ENCODE measurements at regions not wholly inside any gene's neighbourhood (a gene's known extent, or its start where the extent isn't known, plus 50 kb on each side); places are given as distances from the start of the nearest gene placed in this dataset.
"Not testable (repeated sequence)": the region's sequence is repeated elsewhere in the genome, so short reads cannot be mapped to it uniquely, and the experiment has no call there.

GRCh38 chr11:134981835-134982234, 569.8 kb upstream of the B3GAT1 start:
- Histone ChIP-seq H3K9ac (ENCODE audit: low read length) (no peak overlapping the region), H3K4me3 (ENCODE audit: low read length) (no peak overlapping the region), H2AFZ (ENCODE audit: low read depth, low read length) (no peak overlapping the region), H3K9me3 (ENCODE audit: insufficient read depth, low read length) (no peaks in the 10 kb centered on the region), H3K79me2 (ENCODE audit: low read length) (no peaks in the 10 kb centered on the region), H3K4me1 (ENCODE audit: low read length) (no peaks in the 10 kb centered on the region), H3K36me3 (replicated peaks; ENCODE audit: low read depth, low read length) (no peaks in the 10 kb centered on the region), H4K20me1 (ENCODE audit: insufficient read depth, low read length) (no peaks in the 10 kb centered on the region), H3K4me2 (ENCODE audit: low read length) (no peak overlapping the region), H3K27ac (ENCODE audit: low read length) (no peak overlapping the region), H3K27me3 (ENCODE audit: low read depth, low read length) (no peaks in the 10 kb centered on the region)
- TF ChIP-seq CTCF (IDR thresholded peaks at IDR 0.05; ENCODE audit: low read depth, low read length): no peak
- TF ChIP-seq EZH2phosphoT487 (IDR thresholded peaks at IDR 0.05; ENCODE audit: low read depth): no peak

GRCh38 chr11:134980819-134981710, 569.0 kb upstream of the B3GAT1 start:
- no peak overlapping the region for H3K9ac ChIP-seq (ENCODE audit: low read length)
- no peak overlapping the region for H3K27ac ChIP-seq (ENCODE audit: low read length)
- H3K36me3 ChIP-seq (replicated peaks; ENCODE audit: low read depth, low read length): no peaks in the 10 kb centered on the region
- H3K4me1 ChIP-seq (ENCODE audit: low read length): no peaks in the 10 kb centered on the region
- TF ChIP-seq EZH2phosphoT487 (IDR thresholded peaks at IDR 0.05; ENCODE audit: low read depth) (no peak), CTCF (IDR thresholded peaks at IDR 0.05; ENCODE audit: low read depth, low read length) (no peak)
- H3K27me3 ChIP-seq (ENCODE audit: low read depth, low read length): no peaks in the 10 kb centered on the region
- H3K79me2 ChIP-seq (ENCODE audit: low read length): no peaks in the 10 kb centered on the region
- no peak overlapping the region for H3K4me3 ChIP-seq (ENCODE audit: low read length)
- no peaks in the 10 kb centered on the region for H4K20me1 ChIP-seq (ENCODE audit: insufficient read depth, low read length)
- no peak overlapping the region for H2AFZ ChIP-seq (ENCODE audit: low read depth, low read length)
- no peak overlapping the region for H3K4me2 ChIP-seq (ENCODE audit: low read length)
- H3K9me3 ChIP-seq (ENCODE audit: insufficient read depth, low read length): no peaks in the 10 kb centered on the region

DNA sequence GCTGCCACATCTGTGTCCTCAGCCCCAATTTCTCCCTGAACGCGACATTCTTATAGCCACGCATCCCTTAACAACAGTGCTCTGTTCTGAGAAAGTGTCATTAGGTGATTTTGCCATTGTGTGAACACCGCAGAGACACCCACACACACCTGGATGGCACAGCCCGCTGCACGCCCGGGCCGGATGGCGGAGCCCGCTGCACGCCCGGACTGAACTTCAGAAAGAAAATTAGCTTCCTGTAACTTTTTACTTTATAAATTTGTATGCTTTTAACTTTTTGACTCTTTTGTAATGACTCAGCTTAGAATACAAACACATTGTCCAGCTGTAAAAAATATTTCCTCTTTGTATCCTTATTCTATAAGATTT, 567.0 kb upstream of the B3GAT1 start:
- H3K4me3 ChIP-seq (ENCODE audit: low read length); H3K4me1 ChIP-seq (ENCODE audit: low read length); H3K79me2 ChIP-seq (ENCODE audit: low read length); H3K27me3 ChIP-seq (ENCODE audit: low read depth, low read length); H3K36me3 ChIP-seq (replicated peaks; ENCODE audit: low read depth, low read length); H2AFZ ChIP-seq (ENCODE audit: low read depth, low read length); H3K9ac ChIP-seq (ENCODE audit: low read length); H3K4me2 ChIP-seq (ENCODE audit: low read length); H3K9me3 ChIP-seq (ENCODE audit: insufficient read depth, low read length); H4K20me1 ChIP-seq (ENCODE audit: insufficient read depth, low read length); H3K27ac ChIP-seq (ENCODE audit: low read length): not testable (repeated sequence)

DNA sequence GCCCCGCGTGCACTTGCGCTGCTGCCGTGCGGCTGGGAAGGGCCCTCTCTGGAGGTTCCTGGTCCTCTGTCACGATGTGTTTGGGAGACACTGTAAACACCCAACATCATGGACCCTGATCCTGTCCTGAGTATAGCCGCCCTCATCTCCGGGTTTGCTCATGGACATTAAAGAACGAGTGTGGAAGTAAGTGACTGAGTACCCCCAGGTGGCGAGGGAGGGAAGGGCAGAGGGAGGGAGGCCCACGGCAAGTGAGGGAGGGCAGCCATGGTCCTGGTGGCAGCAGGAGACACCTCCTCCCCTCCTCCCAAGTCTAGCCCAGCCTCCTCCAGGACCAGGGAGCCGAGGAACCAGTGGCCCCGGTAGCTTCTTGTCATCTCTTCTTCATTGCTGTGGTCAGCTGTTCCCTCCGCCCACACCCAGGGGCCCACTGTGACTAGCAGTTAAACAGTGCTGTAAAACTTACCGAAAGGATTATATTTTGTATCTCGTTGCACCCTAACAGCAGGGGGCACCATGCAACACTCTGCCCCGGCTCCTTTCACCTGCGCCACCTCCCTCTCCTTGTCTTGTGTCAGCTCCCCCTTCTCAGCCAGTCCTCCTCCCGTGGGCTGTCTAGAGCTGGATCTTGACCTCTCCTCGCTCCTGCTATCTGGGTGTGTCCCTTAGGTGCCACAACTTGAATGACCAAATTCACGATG, 566.5 kb upstream of the B3GAT1 start:
- no peak overlapping the region for H3K9ac ChIP-seq (ENCODE audit: low read length)
- no peak for TF ChIP-seq CTCF (IDR thresholded peaks at IDR 0.05; ENCODE audit: low read depth, low read length)
- TF ChIP-seq EZH2phosphoT487 (IDR thresholded peaks at IDR 0.05; ENCODE audit: low read depth): no peak

More for the DNA sequence above, 566.5 kb upstream of the B3GAT1 start:
- no peak overlapping the region for H3K4me3 ChIP-seq (ENCODE audit: low read length)
- no peak overlapping the region for H2AFZ ChIP-seq (ENCODE audit: low read depth, low read length)
- H3K27me3 ChIP-seq (ENCODE audit: low read depth, low read length): no peaks in the 10 kb centered on the region
- no peaks in the 10 kb centered on the region for H3K9me3 ChIP-seq (ENCODE audit: insufficient read depth, low read length)
- no peaks in the 10 kb centered on the region for H3K79me2 ChIP-seq (ENCODE audit: low read length)
- no peaks in the 10 kb centered on the region for H4K20me1 ChIP-seq (ENCODE audit: insufficient read depth, low read length)
- no peaks in the 10 kb centered on the region for H3K36me3 ChIP-seq (replicated peaks; ENCODE audit: low read depth, low read length)
- H3K4me1 ChIP-seq (ENCODE audit: low read length): no peaks in the 10 kb centered on the region
- no peak overlapping the region for H3K27ac ChIP-seq (ENCODE audit: low read length)
- H3K4me2 ChIP-seq (ENCODE audit: low read length): no peak overlapping the region
